ENCODE measurements at regions not wholly inside any gene's neighbourhood (a gene's known extent, or its start where the extent isn't known, plus 50 kb on each side); places are given as distances from the start of the nearest gene placed in this dataset.
"Not testable (repeated sequence)": the region's sequence is repeated elsewhere in the genome, so short reads cannot be mapped to it uniquely, and the experiment has no call there.

DNA sequence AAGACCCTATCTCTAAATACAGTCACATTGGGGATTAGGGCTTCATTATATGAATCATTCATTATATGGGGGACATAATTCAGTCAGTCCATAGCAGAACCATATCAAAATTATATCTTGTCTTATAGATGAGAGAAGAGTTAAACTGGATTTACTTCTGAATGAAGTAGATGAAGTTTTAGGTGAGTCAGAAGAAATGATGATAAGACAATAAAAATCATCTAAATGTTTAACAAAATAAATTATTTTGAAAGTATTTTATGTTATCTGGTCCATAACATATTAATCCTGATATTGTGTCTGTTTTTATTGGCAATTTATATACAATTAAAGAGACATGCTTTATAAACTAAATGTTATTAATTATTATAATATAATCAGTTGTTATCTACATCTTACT, 76.9 kb upstream of the EFCAB3 start:
- TF ChIP-seq, protein P1, sequence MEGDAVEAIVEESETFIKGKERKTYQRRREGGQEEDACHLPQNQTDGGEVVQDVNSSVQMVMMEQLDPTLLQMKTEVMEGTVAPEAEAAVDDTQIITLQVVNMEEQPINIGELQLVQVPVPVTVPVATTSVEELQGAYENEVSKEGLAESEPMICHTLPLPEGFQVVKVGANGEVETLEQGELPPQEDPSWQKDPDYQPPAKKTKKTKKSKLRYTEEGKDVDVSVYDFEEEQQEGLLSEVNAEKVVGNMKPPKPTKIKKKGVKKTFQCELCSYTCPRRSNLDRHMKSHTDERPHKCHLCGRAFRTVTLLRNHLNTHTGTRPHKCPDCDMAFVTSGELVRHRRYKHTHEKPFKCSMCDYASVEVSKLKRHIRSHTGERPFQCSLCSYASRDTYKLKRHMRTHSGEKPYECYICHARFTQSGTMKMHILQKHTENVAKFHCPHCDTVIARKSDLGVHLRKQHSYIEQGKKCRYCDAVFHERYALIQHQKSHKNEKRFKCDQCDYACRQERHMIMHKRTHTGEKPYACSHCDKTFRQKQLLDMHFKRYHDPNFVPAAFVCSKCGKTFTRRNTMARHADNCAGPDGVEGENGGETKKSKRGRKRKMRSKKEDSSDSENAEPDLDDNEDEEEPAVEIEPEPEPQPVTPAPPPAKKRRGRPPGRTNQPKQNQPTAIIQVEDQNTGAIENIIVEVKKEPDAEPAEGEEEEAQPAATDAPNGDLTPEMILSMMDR (IDR thresholded peaks at IDR 0.05), result no peak
- TF ChIP-seq EP300 (IDR thresholded peaks at IDR 0.05), result no peak
- no peak for TF ChIP-seq POLR2A (IDR thresholded peaks at IDR 0.05)
- no peak for TF ChIP-seq POLR2AphosphoS5 (IDR thresholded peaks at IDR 0.05)
- H3K27me3 ChIP-seq, result peaks cover 3% of the 10 kb centered on the region
- peaks cover 0 to 7% (median 0%) of the 10 kb centered on the region in 3 donors for H3K9me3 ChIP-seq
- no peaks in the 10 kb centered on the region for H3K4me1 ChIP-seq
- H3K4me3 ChIP-seq, result no peak overlapping the region
- no peak for ATAC-seq
- no peaks in the 10 kb centered on the region for H3K36me3 ChIP-seq
- H3K27ac ChIP-seq, result no peak overlapping the region

DNA sequence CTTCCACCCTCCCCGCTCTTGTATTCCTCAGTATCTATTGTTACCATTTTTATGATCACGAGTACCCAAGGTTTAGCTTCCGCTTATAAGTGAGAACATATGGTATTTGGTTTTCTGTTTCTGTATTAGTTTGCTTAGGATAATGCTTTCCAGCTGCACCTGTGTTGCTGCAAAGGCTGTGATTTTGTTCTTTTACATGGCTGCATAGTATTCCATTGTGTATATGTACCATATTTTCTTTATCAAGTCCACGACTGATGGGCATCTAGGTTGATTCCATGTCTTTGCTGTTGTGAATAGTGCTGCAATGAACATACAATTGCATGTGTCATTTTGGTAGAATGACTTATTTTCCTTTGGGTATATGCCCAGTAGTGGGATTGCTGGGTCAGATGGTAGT, 79.7 kb upstream of the EFCAB3 start:
- peaks cover 0 to 7% (median 0%) of the 10 kb centered on the region in 3 donors for H3K9me3 ChIP-seq
- TF ChIP-seq POLR2A (IDR thresholded peaks at IDR 0.05) (no peak), EP300 (IDR thresholded peaks at IDR 0.05) (no peak)
- WGBS, 2 donors (ENCODE audit: low coverage in 1 of 2), result 77 to 78% methylated on average over 3 to 4 of the region's 4 CpGs
- H3K27ac ChIP-seq, result no peak overlapping the region
- H3K4me3 ChIP-seq, result no peak overlapping the region
- H3K27me3 ChIP-seq, result peaks cover 3% of the 10 kb centered on the region
- no peaks in the 10 kb centered on the region for H3K36me3 ChIP-seq
- no peaks in the 10 kb centered on the region for H3K4me1 ChIP-seq
- no peak for ATAC-seq

DNA sequence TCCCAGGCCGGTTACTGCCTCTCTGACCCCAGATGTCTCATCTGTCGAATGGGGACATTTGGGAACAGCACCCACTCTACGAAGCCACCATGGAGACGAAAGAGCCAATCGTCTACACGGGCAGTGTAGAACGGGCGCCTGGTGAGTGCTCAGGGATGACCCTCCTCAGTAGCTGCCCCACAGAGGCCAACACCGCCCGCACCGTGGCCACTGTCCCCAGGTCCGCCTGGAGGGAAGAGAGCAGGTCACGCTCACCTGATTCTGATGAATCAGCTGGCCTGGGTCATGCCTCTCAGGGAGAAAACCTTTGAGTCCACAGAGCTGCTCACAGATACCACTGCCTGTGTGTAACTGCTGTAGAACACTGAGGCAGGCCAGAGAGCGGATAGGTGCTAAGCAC, 105.1 kb upstream of the EFCAB3 start:
- not testable (repeated sequence) for H3K4me1 ChIP-seq, H3K27ac ChIP-seq, H3K9me3 ChIP-seq, H3K27me3 ChIP-seq, H3K36me3 ChIP-seq, ATAC-seq, H3K4me3 ChIP-seq
- WGBS, 2 donors (ENCODE audit: low coverage in 1 of 2), result no CpG with 5 or more reads among the region's 14 CpGs

DNA sequence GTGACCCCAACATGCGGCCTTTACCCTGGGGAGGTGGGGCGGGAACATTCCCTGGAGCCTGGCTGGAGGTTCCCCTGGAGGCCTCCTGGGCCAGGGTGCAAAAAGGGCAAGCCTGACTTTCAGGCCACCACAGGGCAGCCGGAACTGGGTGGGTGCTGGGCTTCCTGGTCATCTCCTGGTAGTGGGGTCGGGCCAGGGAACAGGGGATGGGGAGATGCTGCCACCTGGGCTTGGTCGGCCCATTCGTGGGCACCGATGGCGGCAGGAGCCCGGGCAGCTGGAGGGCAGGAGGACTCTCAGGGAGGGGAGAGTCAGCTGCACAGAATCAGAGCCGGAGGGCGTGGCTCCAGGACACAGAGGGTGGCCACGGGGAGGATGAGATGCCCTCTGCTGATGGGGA, 112.0 kb upstream of the EFCAB3 start:
- H3K9me3 ChIP-seq, H3K36me3 ChIP-seq, H3K4me3 ChIP-seq, H3K27ac ChIP-seq, H3K4me1 ChIP-seq, H3K27me3 ChIP-seq, ATAC-seq: not testable (repeated sequence)
- WGBS, 2 donors (ENCODE audit: low coverage in 1 of 2), result no CpG with 5 or more reads among the region's 12 CpGs

DNA sequence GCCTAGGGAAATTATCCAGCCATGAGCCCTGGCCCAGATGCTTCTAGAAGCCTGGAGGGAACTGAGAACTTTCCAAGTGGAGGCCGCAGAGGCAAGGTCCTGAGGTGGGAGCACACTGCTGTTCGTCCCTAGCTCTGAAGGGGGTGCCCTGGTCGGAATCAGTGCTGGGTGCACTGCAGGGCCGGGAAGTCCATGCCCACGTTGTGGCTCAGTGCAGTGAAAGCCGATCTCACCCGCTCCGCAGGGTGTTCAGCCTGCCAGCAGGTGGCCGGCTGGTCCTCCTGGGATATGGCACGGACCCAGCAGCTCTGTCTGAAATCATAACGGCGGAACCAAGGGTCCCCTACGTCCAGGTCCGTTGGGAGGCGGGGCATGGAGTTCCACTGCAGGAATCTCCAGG, 115.4 kb upstream of the EFCAB3 start:
- H3K9me3 ChIP-seq, ATAC-seq, H3K36me3 ChIP-seq, H3K4me1 ChIP-seq, H3K27ac ChIP-seq, H3K27me3 ChIP-seq, H3K4me3 ChIP-seq: not testable (repeated sequence)
- WGBS, 2 donors (ENCODE audit: low coverage in 1 of 2), result no CpG with 5 or more reads among the region's 15 CpGs

DNA sequence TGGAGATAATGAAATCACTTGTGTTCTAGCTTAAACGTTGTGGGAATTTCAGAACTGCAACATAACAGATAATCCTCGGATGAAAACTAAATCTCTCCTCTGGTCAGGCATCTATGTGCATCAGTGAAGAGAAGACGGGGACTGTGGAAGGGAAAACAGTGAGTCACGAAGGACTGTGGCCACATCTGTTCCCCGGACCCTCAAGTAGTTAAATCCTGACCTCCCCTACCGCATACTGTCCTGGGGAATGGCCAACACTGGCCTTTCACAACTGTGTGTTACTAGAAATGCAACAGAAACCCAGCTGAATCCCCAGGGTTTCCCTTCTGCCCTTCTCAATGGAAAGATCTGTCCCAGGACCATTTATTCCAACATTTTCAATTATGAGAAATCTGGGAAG, 124.6 kb upstream of the EFCAB3 start:
- not testable (repeated sequence) for H3K27ac ChIP-seq, H3K27me3 ChIP-seq, H3K9me3 ChIP-seq, ATAC-seq, H3K4me1 ChIP-seq, H3K36me3 ChIP-seq, H3K4me3 ChIP-seq
- 18 to 55% methylated on average over 2 to 5 of the region's 6 CpGs for WGBS, 2 donors (ENCODE audit: low coverage in 1 of 2)

DNA sequence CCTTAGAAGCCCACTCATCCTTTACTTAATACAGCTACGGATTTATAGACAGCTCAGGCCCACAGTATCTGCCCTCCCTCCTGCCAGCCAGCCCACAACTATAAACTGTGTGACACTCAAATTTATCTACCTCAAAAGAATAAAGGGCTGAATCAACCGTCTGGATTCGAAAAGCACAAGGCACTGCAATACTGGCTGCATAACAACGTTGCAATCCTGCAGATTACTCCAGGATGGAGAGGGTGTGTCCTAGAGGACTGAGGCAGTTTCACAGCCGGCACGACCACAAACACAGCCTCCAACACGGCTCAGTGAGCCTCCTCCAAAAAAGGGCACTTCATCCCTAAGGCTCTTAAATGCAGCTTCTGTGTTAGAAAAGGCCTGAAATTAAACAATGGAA, 138.3 kb upstream of the EFCAB3 start:
- ATAC-seq, H3K27me3 ChIP-seq, H3K36me3 ChIP-seq, H3K9me3 ChIP-seq, H3K4me3 ChIP-seq, H3K27ac ChIP-seq, H3K4me1 ChIP-seq: not testable (repeated sequence)
- 6 to 20% methylated on average over 7 of the region's 7 CpGs for WGBS, 2 donors (ENCODE audit: low coverage in 1 of 2)

DNA sequence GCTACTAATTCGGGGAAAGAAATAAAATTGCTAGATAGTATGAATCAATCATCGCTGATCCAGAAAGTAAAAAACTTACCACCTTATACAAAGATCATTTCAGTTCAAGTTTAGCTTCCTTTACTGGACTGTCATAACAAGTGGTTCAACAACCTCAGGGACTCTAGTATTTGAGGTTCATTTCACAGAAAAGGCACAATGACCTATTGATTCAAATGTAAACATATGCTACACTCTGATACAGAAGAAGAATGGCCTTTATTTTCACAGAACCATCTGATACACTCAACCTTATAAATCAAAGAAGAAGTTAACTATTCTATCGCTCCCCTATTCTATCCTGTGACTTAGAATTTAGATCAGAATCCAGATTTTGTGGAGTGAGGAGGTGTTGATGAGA, 140.8 kb upstream of the EFCAB3 start:
- H3K4me3 ChIP-seq, ATAC-seq, H3K4me1 ChIP-seq, H3K9me3 ChIP-seq, H3K27ac ChIP-seq, H3K36me3 ChIP-seq, H3K27me3 ChIP-seq: not testable (repeated sequence)
- whole genome bisulfite sequencing, 2 donors (ENCODE audit: low coverage in 1 of 2), result 60 to 66% methylated on average over 3 of the region's 3 CpGs

DNA sequence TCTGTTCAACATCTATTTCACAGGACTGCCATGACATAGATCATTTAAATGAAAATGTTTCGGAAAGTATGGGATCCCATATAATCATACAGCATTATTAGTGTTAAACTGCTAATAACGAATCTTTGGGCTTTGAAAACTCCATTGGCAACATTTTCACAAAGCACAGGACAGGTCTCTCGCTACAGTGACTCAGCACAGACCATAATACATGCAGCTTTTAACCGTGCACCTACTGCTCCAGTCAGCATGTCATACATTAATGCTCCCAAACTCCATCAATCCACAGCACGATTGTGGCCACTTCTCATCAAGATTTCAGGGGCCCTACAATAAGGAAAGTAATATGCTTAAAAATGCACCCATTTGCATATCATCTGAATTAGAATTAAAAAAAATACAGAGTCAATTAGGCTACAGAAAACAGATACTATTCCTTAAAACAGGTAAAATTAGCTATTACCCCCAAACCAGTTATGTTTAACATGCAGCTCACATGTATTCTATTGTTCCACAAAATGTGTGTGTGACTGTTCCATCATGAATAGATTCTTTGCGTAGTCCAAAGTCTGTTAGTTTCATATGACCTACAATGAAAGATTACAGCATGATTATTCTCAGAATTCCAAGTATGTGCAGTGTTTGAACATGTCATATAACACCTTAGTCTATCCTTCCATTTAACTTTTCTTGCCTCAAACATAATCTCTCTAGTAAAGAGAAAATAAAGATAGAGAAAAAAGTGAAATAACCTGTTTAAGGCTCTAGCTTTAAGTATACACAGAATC, 141.6 kb upstream of the EFCAB3 start:
- H3K27me3 ChIP-seq, H3K27ac ChIP-seq, H3K4me1 ChIP-seq, H3K4me3 ChIP-seq, H3K9me3 ChIP-seq, H3K36me3 ChIP-seq, ATAC-seq: not testable (repeated sequence)
- WGBS, 2 donors (ENCODE audit: low coverage in 1 of 2), result 48 to 53% methylated on average over 5 to 6 of the region's 6 CpGs

DNA sequence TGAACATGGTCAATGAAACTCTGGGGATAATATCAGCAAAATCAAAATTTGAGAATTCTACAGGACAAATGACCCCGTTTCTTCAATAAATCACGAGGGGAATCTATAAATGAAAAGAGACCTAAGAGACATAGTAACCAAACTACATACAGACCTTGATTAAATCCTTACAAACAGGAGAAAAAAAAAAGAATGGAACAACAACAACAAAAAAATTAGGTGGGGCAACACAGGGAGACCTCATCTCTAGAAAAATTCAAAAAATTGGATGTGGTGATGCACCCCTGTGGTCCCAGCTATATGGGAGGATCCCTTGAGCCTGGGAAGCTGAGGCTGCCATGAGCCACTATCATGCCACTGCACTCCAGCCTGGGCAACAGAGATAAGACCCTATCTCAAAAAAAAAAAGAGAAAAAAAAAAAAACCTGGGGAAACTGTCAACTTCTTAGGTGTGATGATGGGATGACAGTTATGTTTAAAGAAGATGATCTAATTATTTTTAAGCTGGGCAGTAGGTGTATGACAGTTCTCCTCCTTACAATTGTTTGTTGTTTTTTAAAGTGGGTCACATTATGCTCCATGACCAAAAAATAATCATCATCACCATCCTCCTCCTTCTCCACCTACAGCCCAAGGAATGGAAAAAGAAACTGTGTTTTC, 146.4 kb upstream of the EFCAB3 start:
- H3K9me3 ChIP-seq, H3K4me3 ChIP-seq, ATAC-seq, H3K4me1 ChIP-seq, H3K27me3 ChIP-seq, H3K27ac ChIP-seq, H3K36me3 ChIP-seq: not testable (repeated sequence)
- 82 to 86% methylated on average over 2 of the region's 2 CpGs for WGBS, 2 donors (ENCODE audit: low coverage in 1 of 2)

DNA sequence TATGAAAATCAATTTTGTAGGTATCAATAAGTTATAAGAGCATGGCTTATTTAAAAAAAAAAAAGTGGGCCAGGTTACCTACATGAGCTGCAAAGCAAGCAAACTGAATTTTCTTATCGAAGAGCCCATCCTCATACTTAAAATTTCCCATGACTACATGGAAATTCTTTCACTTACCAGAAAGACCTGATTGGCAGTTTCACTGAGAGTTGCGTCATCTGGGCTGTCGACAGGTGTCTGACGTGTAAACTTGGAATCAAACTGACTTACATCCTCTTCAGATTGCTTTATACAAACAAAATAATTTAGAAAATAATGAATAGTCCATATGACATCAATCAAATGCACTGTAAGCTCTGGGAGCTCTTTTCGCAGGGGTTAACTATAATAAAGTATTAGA, 149.1 kb upstream of the EFCAB3 start:
- H3K27ac ChIP-seq, H3K27me3 ChIP-seq, H3K4me1 ChIP-seq, ATAC-seq, H3K9me3 ChIP-seq, H3K4me3 ChIP-seq, H3K36me3 ChIP-seq: not testable (repeated sequence)
- WGBS, 2 donors (ENCODE audit: low coverage in 1 of 2), result 60 to 62% methylated on average over 1 to 4 of the region's 5 CpGs

DNA sequence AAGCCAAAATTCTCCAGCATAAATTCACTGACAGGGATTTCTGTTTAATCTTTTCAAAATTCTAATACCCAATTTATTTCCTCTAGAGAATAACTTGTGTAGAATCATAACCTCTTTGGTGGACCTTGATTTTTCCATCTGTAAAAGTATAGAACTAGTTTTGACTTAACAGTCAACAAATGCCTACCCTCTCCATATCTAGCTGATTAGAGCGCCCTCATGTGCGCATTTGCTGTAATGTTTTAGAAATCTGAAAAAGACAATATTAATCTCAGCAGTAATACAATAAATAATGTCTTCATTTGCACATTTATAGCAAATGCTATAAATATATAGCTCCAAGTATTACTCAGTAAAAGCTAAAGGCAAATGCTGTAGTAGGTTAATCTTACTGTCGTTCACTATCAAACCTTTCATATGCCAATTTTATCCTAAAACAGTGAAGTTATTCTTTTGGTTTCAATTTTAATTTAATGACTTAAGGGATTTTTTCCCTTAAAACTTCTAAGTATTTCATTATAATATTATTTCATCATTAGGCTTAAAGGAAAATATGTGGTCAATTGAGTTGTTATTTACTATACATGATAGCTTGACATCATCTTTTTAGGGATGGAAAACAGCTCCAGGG, 153.6 kb upstream of the EFCAB3 start:
- H3K27ac ChIP-seq, H3K4me1 ChIP-seq, H3K27me3 ChIP-seq, H3K9me3 ChIP-seq, ATAC-seq, H3K36me3 ChIP-seq, H3K4me3 ChIP-seq: not testable (repeated sequence)
- WGBS, 2 donors (ENCODE audit: low coverage in 1 of 2), result 14 to 17% methylated on average over 2 to 3 of the region's 3 CpGs

Data from gastroesophageal sphincter (tissue), 4 donors.